ENCODE measurements at regions not wholly inside any gene's neighbourhood (a gene's known extent, or its start where the extent isn't known, plus 50 kb on each side); places are given as distances from the start of the nearest gene placed in this dataset.
"Not testable (repeated sequence)": the region's sequence is repeated elsewhere in the genome, so short reads cannot be mapped to it uniquely, and the experiment has no call there.

GRCh38 chr11:112516755-112517154, 256.1 kb upstream of the PLET1 start:
- no peak for DNase-seq

DNA sequence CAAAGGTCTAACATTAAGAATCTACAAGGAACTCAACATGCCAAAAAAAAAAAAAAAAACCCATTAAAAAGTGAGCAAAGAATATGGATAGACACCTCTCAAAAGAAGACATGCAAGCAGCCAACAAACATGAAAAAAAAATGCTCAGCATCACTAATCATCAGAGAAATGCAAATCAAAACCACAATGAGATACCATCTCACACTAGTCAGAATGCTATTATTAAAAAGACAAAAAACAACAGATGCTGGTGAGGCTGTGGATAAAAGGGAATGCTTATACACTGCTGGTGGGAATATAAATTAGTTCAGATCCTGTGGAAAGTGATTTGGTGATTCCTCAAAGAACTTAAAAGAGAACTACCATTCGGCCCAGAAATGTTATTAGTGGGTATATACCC, 257.7 kb upstream of the PLET1 start:
- no peak for DNase-seq

DNA sequence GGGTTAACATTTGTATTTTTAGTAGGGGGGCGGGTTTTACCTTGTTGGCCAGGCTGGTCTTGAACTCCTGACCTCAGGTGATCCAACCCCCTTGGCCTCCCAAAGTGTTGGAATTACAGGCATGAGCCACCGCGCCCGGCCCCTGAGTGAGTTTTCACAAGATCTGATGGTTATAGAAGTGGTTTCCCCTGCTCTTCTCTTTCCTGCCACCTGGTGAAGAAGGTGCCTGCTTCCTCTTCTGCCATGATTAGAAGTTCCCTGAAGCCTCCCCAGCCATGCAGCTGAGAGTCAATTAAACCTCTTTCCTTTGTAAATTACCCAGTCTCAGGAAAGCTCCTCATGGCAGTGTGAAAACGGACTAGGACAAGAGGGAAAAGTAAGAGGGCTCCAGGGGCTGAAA, 259.1 kb upstream of the PLET1 start:
- DNase-seq = no peak

GRCh38 chr11:112520354-112520753, 259.7 kb upstream of the PLET1 start:
- DNase-seq = no peak

DNA sequence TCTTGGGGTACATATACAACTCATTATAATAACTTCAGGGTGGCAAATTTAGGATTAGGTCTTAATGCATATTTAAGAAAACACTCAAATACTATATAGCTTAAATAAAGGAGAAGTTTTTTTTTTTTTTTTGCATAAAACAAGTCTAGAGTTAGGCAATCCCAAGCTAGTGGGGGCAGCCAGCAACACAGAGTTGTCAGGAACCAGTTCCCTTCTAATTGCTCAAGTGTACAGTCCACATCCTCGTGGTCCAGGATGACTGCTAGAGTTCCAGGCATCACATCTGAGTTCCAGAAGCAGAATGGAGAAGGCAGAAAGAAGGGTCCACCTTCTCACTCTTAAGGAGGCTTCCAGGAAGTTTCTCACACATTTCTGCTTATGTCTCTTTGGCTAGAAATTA, 261.9 kb upstream of the PLET1 start:
- peak; percentile 79 for DNase-seq

- DNase-seq = no peak
Observed at GRCh38 chr11:112523031-112523430, 262.4 kb upstream of the PLET1 start.

GRCh38 chr11:112523477-112523876, 262.8 kb upstream of the PLET1 start:
- peak; percentile 47 for DNase-seq

GRCh38 chr11:112523951-112524350, 263.3 kb upstream of the PLET1 start:
- DNase-seq = peak; percentile 30

GRCh38 chr11:112524798-112525197, 264.1 kb upstream of the PLET1 start:
- no peak for DNase-seq

- DNase-seq = peak; percentile 80
Observed at GRCh38 chr11:112525270-112525669, 264.6 kb upstream of the PLET1 start.

GRCh38 chr11:112525844-112526590, 265.4 kb upstream of the PLET1 start:
- peak; percentile 28 for DNase-seq

- peak; percentile 73 for DNase-seq
Observed at GRCh38 chr11:112526699-112527416, 266.2 kb upstream of the PLET1 start.

DNA sequence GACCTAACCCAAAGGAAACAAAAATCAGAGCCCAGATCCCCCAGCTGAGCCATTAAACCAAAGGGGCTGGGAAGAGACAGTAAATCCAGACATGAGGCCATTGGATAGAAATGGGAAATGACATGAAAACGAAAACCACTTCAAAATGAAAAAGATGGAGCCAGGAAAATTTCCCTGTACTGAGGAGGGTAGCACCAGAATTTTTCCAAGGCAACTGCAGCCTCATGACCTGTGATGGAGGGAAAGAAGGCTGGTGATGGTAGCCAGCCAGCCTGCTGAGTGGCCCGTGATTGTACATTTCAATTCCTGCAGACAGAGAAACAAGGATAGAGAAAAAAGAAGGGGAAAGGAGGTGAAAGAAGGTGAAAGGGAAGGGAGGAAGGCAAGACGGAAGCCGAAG, 268.4 kb upstream of the PLET1 start:
- DNase-seq = no peak

DNA sequence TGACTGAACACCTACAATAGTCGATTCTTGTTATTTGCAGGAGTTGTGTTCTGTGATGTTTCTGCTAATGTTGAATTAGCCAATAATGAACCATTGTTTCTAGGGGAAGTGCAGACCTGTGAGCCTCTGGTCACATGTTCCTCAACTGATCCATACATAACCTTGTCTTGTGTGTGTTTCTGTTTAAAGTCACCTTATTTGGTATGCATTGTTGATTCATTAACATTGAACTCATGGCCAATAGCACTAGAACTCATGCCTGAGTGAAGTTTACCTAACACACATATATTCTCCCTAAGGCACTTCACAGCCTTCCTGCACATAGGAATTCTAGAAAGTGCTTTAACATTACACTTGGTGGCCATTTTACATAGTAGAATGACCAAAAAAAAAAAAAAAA, 271.8 kb upstream of the PLET1 start:
- DNase-seq = peak; percentile 32

GRCh38 chr11:112533682-112534081, 273.0 kb upstream of the PLET1 start:
- DNase-seq = no peak

- DNase-seq = peak; percentile 16
Observed at GRCh38 chr11:112534208-112534607, 273.5 kb upstream of the PLET1 start.

GRCh38 chr11:112537026-112537425, 276.4 kb upstream of the PLET1 start:
- DNase-seq = peak; percentile 21

DNA sequence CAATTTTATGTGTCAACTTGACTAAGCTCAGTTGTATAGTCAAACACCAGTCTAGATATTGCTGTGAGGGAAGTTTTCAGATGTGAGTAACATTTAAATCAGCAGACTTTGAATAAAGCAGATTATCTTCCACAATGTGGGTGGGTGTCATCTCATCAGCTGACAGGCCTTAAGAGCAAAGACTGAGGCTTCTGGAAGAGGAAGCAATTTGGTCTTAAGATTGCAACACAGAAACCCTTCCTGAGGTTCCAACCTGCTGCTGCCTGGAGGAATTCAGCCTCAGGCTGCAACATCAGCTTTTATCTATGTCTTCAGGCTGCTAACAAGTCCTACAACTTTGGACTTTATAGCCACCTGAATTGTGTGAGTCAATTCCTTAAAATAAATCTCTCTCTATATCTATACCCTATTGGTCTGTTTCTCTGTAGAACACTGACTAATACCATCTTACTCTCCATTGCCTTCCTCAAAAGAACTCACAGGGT, 277.2 kb upstream of the PLET1 start:
- DNase-seq = peak; percentile 92

- peak; percentile 16 for DNase-seq
Observed at GRCh38 chr11:112538534-112539280, 278.0 kb upstream of the PLET1 start.

DNA sequence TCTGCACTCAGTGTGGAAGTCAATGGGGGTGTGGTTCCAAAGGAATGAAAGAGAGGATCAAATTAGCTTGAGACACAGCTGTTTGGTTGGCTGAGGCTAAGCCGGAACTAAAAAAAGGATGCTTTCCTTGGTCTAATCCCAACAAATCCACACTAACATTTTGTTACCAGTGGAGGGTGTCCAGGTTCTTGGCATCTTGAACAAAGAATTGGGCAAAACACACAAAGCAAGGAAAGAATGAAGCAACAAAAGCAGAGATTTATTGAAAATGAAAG, 278.6 kb upstream of the PLET1 start:
- DNase-seq = not testable (repeated sequence)

DNA sequence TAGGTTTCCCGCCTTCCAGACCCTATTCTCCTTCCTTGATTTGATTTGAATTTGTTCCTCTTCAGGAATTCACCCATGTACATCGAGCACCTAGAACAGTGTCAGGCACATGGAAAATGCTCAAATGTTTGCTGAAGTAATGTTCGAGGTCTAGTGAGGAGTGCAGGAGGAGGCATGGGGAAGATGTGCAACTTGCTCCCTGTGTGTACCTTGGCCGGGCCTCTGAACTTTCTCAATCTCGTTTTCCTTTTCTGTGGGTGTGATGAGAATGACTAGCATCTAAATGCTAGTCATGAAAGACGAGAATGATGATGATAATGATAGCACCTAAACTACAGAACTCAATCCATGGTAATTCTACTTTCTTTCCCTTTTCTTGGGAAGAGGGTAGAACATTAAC, 279.1 kb upstream of the PLET1 start:
- no peak for DNase-seq

GRCh38 chr11:112540261-112540660, 279.6 kb upstream of the PLET1 start:
- DNase-seq = no peak

DNA sequence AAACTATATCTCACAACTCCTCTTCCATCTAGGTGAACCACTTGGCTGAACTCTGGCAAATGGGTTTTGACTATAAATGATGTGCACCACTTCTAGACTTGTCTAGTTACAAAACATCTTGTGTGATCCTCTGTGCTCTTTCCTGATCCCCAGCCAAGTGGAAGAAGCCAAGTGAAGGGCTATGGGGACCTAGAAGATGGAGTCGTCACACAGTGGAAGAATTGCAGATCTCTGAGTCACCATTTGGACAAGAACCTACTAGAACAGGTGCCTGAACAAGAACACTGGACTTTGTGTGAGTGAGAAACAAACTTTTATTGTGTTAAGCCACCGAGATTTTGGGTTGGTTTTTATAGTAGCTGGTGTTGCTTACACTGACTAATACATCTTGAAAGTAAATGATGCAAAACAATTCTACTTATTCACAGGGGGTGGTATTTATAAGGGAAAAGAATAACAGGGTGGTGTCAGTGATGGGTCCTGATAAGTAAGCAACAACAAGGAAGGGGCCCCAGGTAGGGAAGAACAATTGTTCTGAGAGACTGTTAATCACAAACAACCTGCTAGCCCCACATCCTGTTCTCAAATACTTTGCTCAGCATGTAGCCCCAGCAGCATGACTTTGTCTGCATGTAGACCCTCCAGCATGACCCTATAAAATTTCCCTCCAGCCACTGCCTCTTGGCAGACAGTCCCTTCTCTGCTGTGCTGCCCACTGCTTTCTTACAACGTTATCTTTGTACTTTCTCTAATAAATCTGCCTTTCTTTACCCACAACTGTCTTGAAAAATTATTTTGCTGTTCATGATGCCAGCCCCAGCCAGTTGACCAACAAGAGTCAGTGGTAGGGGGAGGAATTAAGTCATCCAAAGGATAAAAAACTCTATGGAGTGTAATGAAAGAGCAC, 280.7 kb upstream of the PLET1 start:
- no peak for DNase-seq

All from inflammatory macrophage treated with lipopolysaccharide for 4 hours (primary cell).